SK-N-SH (cell line): ENCODE measurements at regions not wholly inside any gene's neighbourhood (a gene's known extent, or its start where the extent isn't known, plus 50 kb on each side); places are given as distances from the start of the nearest gene placed in this dataset.

ENCODE experiments used
- CTCF ChIA-PET: fragments of 300-600, 350-600 bp; formaldehyde crosslinking; extraction: SDS; loops from one replicate; lab custom pipeline; 2021; lab: Yijun Ruan, JAX
- POLR2A ChIA-PET: fragments of 350-600 bp; sonication (Branson Sonifier 250); formaldehyde crosslinking; extraction: SDS; loops from one replicate; lab custom pipeline; 2020; ENCODE audit warnings: antibody characterized with exemption, inconsistent platforms; lab: Yijun Ruan, JAX
- DNase-seq: peaks from one replicate; pipeline ENCODE4 v3.0.0; 2012
- H2AFZ ChIP-seq: fragments of 200-600 bp; sonication (generic); 2 replicates; pipeline ENCODE4 v1.8.1; 2016; ENCODE audit warnings: antibody characterized with exemption, mild to moderate bottlenecking, low read depth
- H3F3A ChIP-seq: fragments of 200-600 bp; sonication (generic); replicated peaks from 2 replicates; pipeline ENCODE3; 2016; ENCODE audit warnings: antibody characterized with exemption, mild to moderate bottlenecking; ENCODE audit not compliant: insufficient read depth
- H3K27ac ChIP-seq, 2 experiments: fragments of 200-500 bp in 1 of 2; fragments of 200-600 bp in 1 of 2; sonication (Bioruptor generic) in 1 of 2; sonication (generic), shearing (Covaris generic) in 1 of 2; 2 replicates each; pipeline versions ENCODE4 v1.5.1 to v1.6.1; 2014 to 2016; ENCODE audit warnings: low read depth in 2 of 2, inconsistent platforms in 1 of 2, low read length in 1 of 2, mild to moderate bottlenecking in 1 of 2, mixed read lengths in 1 of 2
- H3K27me3 ChIP-seq: fragments of 200-600 bp; sonication (generic), shearing (Covaris generic); 2 replicates; pipeline ENCODE4 v1.6.1; 2016; ENCODE audit warnings: mixed run types; ENCODE audit not compliant: insufficient read depth
- H3K36me3 ChIP-seq, 2 experiments: fragments of 200-500 bp in 1 of 2; fragments of 200-600 bp in 1 of 2; sonication (Bioruptor generic) in 1 of 2; sonication (generic) in 1 of 2; replicated peaks in 1 of 2; 2 replicates each; pipeline versions ENCODE3 to v1.5.1; 2014 to 2016; ENCODE audit warnings: low read length in 1 of 2, mild to moderate bottlenecking in 1 of 2; ENCODE audit not compliant: insufficient read depth in 2 of 2, control insufficient read depth in 1 of 2
- H3K4me1 ChIP-seq, 2 experiments: fragments of 200-500 bp in 1 of 2; fragments of 200-600 bp in 1 of 2; sonication (Bioruptor generic) in 1 of 2; sonication (generic), shearing (Covaris generic) in 1 of 2; 2 replicates each; pipeline versions ENCODE4 v1.5.1 to v1.6.1; 2014 to 2016; ENCODE audit warnings: low read depth in 1 of 2, low read length in 1 of 2, mixed run types in 1 of 2; ENCODE audit not compliant: insufficient read depth in 2 of 2, control insufficient read depth in 1 of 2
- H3K4me2 ChIP-seq: fragments of 200-600 bp; sonication (generic), shearing (Covaris generic); 2 replicates; pipeline ENCODE4 v1.6.1; 2017; ENCODE audit warnings: mixed run types
- H3K4me3 ChIP-seq, 2 experiments: fragments of 200-500 bp in 1 of 2; fragments of 200-600 bp in 1 of 2; sonication (Bioruptor generic) in 1 of 2; sonication (generic), shearing (Covaris generic) in 1 of 2; 2 replicates each; pipeline versions ENCODE4 v1.5.1 to v1.8.1; 2014 to 2016; ENCODE audit warnings: low read depth in 2 of 2, inconsistent platforms in 1 of 2, low read length in 1 of 2, mild to moderate bottlenecking in 1 of 2, mixed read lengths in 1 of 2, moderate library complexity in 1 of 2
- H3K79me2 ChIP-seq: fragments of 200-600 bp; sonication (generic); 2 replicates; pipeline ENCODE4 v1.8.1; 2017; ENCODE audit warnings: mild to moderate bottlenecking; ENCODE audit not compliant: insufficient read depth
- H3K9ac ChIP-seq: fragments of 200-600 bp; sonication (generic); 2 replicates; pipeline ENCODE4 v1.6.1; 2017; ENCODE audit warnings: mixed run types
- H3K9me2 ChIP-seq: fragments of 200-600 bp; sonication (generic); 2 replicates; pipeline ENCODE4 v1.6.1; 2017; ENCODE audit warnings: mixed run types
- H3K9me3 ChIP-seq: fragments of 200-600 bp; sonication (generic); 2 replicates; pipeline ENCODE4 v1.6.1; 2017; ENCODE audit warnings: mixed run types, mild to moderate bottlenecking, moderate library complexity
- H4K20me1 ChIP-seq: fragments of 200-600 bp; sonication (generic); 2 replicates; pipeline ENCODE4 v1.6.1; 2017; ENCODE audit warnings: mild to moderate bottlenecking, mixed run types; ENCODE audit not compliant: insufficient read depth
- CTCF ChIP-seq: fragments of 200-600 bp; sonication (generic); IDR thresholded peaks from 2 replicates; pipeline ENCODE4 v1.6.1; 2017; ENCODE audit warnings: antibody characterized with exemption, mild to moderate bottlenecking, moderate library complexity
- EP300 ChIP-seq, 2 experiments: IDR thresholded peaks; 2 replicates each; pipeline versions ENCODE4 v1.4.0 to v1.6.1; 2012; ENCODE audit warnings: borderline replicate concordance in 1 of 2, low read depth in 1 of 2, low read length in 1 of 2
- JUND ChIP-seq: IDR thresholded peaks from 2 replicates; pipeline ENCODE4 v1.4.0; 2012
- MAX ChIP-seq: IDR thresholded peaks from 2 replicates; pipeline ENCODE4 v1.4.0; 2012; ENCODE audit warnings: low read depth
- RAD21 ChIP-seq: IDR thresholded peaks from 2 replicates; pipeline ENCODE4 v1.6.1; 2012; ENCODE audit warnings: mild to moderate bottlenecking, low read length
- RCOR1 ChIP-seq: fragments of 150-350 bp; IDR thresholded peaks from 2 replicates; pipeline ENCODE4 v1.6.1; 2017; ENCODE audit warnings: antibody characterized with exemption, low read length
- SMC3 ChIP-seq: IDR thresholded peaks from 2 replicates; pipeline ENCODE4 v1.6.1; 2012; ENCODE audit warnings: low read depth, low read length, improper control_type of control experiment
- TCF12 ChIP-seq: IDR thresholded peaks from 2 replicates; pipeline ENCODE4 v1.4.0; 2012
- TEAD4 ChIP-seq: IDR thresholded peaks from 2 replicates; pipeline ENCODE4 v1.4.0; 2012; ENCODE audit warnings: mild to moderate bottlenecking, borderline replicate concordance; ENCODE audit not compliant: insufficient read depth
- WGBS: methylation state at CpG from one replicate; pipeline ENCODE4 v1.1.6; 2017; ENCODE audit warnings: low lambda C conversion rate; 5-methylcytosine and 5-hydroxymethylcytosine counted together
- TF ChIP-seq, protein P1 (sequence below): IDR thresholded peaks from 2 replicates; pipeline ENCODE4; 2012
- TF ChIP-seq, protein P2 (sequence below): IDR thresholded peaks from 2 replicates; pipeline ENCODE4 v1.6.1; 2012; ENCODE audit warnings: mild to moderate bottlenecking, low read depth, low read length, moderate library complexity

- TF ChIP-seq, protein P1, sequence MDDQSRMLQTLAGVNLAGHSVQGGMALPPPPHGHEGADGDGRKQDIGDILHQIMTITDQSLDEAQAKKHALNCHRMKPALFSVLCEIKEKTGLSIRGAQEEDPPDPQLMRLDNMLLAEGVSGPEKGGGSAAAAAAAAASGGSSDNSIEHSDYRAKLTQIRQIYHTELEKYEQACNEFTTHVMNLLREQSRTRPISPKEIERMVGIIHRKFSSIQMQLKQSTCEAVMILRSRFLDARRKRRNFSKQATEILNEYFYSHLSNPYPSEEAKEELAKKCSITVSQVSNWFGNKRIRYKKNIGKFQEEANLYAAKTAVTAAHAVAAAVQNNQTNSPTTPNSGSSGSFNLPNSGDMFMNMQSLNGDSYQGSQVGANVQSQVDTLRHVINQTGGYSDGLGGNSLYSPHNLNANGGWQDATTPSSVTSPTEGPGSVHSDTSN, result no peak
- no peak for TF ChIP-seq MAX
Observed at GRCh38 chr22:22396741-22397291, 111.7 kb downstream of the ZNF280B start (continued).

- DNase-seq, result no peak
- no peak overlapping the region for H3K4me2 ChIP-seq
Observed at GRCh38 chr22:22397292-22397870, 111.2 kb downstream of the ZNF280B start.

More at GRCh38 chr22:22397292-22397870, 111.2 kb downstream of the ZNF280B start:
- Histone ChIP-seq H2AFZ (no peak overlapping the region), H3K27me3 (no peaks in the 10 kb centered on the region; the same call in 1 of the 2 replicates), H4K20me1 (no peaks in the 10 kb centered on the region), H3K4me1 (peaks cover 0 to 4% of the 10 kb centered on the region in 2 experiments; a peak in 1 of 4 replicates), H3K27ac (no peak overlapping the region), H3K9ac (no peak overlapping the region), H3K36me3 (no peaks in the 10 kb centered on the region), H3K9me3 (peaks cover 6% of the 10 kb centered on the region; the same call in 1 of the 2 replicates), H3K79me2 (no peaks in the 10 kb centered on the region), H3K9me2 (no peaks in the 10 kb centered on the region), H3F3A (no peaks in the 10 kb centered on the region), H3K4me3 (no peak overlapping the region)
- ChIA-PET POLR2A (interaction anchor here (1.3 kb wide), 1 partner anchor 48 kb away, joined by 3 read pairs; no protein-coding TSS in a partner anchor), CTCF (interaction anchor here (0.9 to 2.5 kb wide), 5 partner anchors 12 to 66 kb away, joined by 4 to 12 read pairs (median 4); no protein-coding TSS in a partner anchor)
- no peak for TF ChIP-seq MAX
- TF ChIP-seq TEAD4, result no peak
- no peak for TF ChIP-seq TCF12
- TF ChIP-seq, protein P2, sequence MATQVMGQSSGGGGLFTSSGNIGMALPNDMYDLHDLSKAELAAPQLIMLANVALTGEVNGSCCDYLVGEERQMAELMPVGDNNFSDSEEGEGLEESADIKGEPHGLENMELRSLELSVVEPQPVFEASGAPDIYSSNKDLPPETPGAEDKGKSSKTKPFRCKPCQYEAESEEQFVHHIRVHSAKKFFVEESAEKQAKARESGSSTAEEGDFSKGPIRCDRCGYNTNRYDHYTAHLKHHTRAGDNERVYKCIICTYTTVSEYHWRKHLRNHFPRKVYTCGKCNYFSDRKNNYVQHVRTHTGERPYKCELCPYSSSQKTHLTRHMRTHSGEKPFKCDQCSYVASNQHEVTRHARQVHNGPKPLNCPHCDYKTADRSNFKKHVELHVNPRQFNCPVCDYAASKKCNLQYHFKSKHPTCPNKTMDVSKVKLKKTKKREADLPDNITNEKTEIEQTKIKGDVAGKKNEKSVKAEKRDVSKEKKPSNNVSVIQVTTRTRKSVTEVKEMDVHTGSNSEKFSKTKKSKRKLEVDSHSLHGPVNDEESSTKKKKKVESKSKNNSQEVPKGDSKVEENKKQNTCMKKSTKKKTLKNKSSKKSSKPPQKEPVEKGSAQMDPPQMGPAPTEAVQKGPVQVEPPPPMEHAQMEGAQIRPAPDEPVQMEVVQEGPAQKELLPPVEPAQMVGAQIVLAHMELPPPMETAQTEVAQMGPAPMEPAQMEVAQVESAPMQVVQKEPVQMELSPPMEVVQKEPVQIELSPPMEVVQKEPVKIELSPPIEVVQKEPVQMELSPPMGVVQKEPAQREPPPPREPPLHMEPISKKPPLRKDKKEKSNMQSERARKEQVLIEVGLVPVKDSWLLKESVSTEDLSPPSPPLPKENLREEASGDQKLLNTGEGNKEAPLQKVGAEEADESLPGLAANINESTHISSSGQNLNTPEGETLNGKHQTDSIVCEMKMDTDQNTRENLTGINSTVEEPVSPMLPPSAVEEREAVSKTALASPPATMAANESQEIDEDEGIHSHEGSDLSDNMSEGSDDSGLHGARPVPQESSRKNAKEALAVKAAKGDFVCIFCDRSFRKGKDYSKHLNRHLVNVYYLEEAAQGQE, result no peak
- TF ChIP-seq EP300 (IDR thresholded peaks at IDR 0.05; ENCODE audit: borderline replicate concordance in 1 of 2, low read depth in 1 of 2, low read length in 1 of 2), result no peak
- TF ChIP-seq JUND, result no peak
- TF ChIP-seq, protein P1, result no peak
- no peak; the same call in 1 of the 2 replicates for TF ChIP-seq CTCF
- TF ChIP-seq SMC3, result no peak
- TF ChIP-seq RAD21, result no peak
- TF ChIP-seq RCOR1, result no peak
- WGBS, result 18% methylated on average over 6 of the region's 6 CpGs
